ENCODE measurements at regions not wholly inside any gene's neighbourhood (a gene's known extent, or its start where the extent isn't known, plus 50 kb on each side); places are given as distances from the start of the nearest gene placed in this dataset.

DNA sequence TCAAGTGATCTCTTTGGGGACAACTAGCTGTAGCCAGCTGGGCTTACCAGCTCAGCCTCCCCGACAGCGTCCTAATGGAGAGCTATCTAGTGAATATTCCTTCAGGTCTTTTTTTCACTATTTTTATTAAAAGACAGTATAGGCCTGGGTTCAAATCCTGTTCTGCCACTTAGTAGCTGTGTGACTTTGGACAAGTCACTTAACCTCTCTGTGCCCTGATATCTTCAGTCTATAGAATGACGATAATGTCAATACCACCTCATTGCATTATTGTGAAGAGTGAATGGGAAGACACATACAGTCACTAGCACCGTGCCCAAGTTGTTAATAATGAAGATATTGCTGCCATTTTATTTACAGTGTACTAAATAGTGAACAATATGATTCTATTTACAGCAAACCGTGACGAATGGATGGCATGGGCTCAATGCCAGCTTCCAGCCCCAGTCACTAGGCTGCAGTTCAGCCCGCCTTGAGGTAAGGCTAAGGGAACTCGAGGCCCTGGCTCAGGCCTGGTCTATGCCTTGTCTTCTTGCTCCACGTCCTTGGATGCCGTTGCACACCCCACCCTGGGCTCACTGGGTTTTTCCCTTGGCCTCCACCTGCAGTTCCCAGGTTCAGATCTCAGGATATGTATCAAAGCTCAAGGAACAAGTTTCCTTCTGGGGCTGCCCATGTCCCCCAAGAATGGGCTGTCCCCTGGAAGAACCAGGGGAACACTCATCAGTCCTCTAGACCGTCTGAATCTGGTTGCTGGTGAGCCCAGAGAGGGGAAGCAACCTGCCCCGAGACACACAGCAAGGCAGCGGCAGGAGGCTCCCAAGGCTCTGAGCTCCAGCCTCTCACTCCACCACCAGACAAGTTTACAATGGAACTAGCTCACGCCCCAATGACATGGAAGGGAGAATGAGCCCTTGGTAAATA lies 95.4 kb upstream of the TNRC6C start:
- ATAC-seq (no peak), DNase-seq (peak in 1 of 10 donors; percentile 44)
- Mint-ChIP-seq H3K27me3 (peaks cover 0 to 5% (median 0%) of the 10 kb centered on the region in 5 donors), H3K4me1 (peaks cover 23 to 57% (median 28%) of the 10 kb centered on the region in 4 donors), H3K9me3 (peaks cover 0 to 5% (median 0%) of the 10 kb centered on the region in 9 donors), H3K36me3 (no peaks in the 10 kb centered on the region), H3K4me3 (peak overlapping the region in 1 of 10 donors; percentile 7), H3K27ac (peak overlapping the region in 6 of 10 donors; percentile 14 to 75 (median 50))
- POLR2A ChIA-PET = interaction anchor here (0.6 to 1.4 kb wide), 2 partner anchors 25 to 307 kb away, joined by 3 to 6 read pairs; no protein-coding TSS in a partner anchor

DNA sequence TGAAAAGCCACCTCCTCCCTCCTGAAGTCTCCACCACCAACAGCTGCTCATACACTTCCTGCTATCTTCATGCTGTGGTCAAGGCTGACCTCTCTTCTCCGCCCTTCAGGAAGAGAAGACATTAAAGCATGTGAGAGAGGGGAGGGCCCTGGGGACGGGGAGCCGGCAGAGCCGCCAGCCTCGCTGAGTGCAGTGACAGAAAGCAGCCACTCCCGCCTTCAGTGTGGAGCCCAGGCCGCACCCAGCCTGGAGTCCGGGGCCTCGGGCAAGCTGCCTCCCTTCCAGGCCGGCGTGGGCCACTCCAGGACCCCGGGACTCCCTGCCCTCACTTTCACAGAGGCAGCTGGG lies 94.7 kb upstream of the TNRC6C start:
- ATAC-seq (no peak), DNase-seq (peak in 1 of 10 donors; percentile 34)
- H3K4me3 Mint-ChIP-seq = peak overlapping the region in 1 of 10 donors; percentile 57
- H3K27me3 Mint-ChIP-seq = peaks cover 0 to 5% (median 0%) of the 10 kb centered on the region in 5 donors
- H3K9me3 Mint-ChIP-seq = no peaks in the 10 kb centered on the region
- H3K36me3 Mint-ChIP-seq = no peaks in the 10 kb centered on the region
- peak overlapping the region in 4 of 10 donors; percentile 41 to 64 (median 50) for H3K27ac Mint-ChIP-seq
- POLR2A ChIA-PET = interaction anchor here (0.6 to 1.4 kb wide), 2 partner anchors 24 to 307 kb away, joined by 3 to 6 read pairs; no protein-coding TSS in a partner anchor
- H3K4me1 Mint-ChIP-seq = peaks cover 18 to 59% (median 26%) of the 10 kb centered on the region in 4 donors

DNA sequence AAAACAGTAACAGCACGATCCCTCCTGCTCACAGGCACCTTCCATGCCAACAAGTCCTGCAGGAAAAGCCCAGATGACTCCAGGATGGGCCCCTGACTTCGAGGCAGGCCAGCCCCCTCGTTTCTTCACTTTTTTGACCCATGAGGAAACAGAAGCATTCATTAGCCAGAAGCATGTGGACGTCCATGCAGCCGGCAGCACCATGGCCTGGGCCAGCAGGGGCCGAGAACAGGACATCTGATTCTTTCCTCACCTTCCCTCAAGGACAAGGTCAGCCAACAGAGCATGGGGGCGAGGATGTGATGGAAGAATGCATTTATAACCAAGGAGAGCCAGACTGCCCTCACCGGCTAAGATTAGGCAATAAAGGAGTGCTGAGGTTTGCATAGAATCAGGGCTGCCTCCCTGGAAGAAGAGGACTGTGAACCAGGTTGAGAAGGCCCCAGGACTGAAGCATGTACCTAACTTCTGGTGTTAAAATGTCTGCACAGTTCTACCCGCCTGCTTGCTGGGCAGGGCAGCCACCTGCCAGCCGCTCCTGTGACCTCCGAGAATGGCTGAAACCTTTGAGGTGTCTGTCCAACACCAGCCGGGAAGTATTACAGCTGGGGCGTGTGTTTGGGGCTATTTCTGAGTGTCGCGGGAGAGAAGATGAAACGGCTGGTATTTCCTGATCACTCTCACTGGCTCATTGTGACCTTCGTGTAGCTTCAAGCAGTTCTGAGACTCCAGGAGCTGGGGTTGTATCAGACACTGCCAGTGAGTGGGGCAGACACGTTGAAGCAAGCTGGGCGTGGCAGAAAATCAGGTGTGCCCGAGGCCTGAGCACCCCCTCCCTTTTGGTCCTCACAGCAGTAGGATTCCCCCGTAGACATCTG lies 94.0 kb upstream of the TNRC6C start:
- peaks cover 0 to 5% (median 0%) of the 10 kb centered on the region in 5 donors for H3K27me3 Mint-ChIP-seq
- POLR2A ChIA-PET = interaction anchor here (0.7 kb wide), 1 partner anchor 225 kb away, joined by 3 read pairs; no protein-coding TSS in a partner anchor
- no peaks in the 10 kb centered on the region for H3K9me3 Mint-ChIP-seq
- peak overlapping the region in 2 of 10 donors; percentile 45 to 57 for H3K4me3 Mint-ChIP-seq
- peaks cover 24 to 65% (median 32%) of the 10 kb centered on the region in 4 donors for H3K4me1 Mint-ChIP-seq
- ATAC-seq = no peak
- H3K27ac Mint-ChIP-seq = peak overlapping the region in 5 of 10 donors; percentile 26 to 76 (median 40)
- H3K36me3 Mint-ChIP-seq = no peaks in the 10 kb centered on the region
- peak in 1 of 10 donors; percentile 53 for DNase-seq

DNA sequence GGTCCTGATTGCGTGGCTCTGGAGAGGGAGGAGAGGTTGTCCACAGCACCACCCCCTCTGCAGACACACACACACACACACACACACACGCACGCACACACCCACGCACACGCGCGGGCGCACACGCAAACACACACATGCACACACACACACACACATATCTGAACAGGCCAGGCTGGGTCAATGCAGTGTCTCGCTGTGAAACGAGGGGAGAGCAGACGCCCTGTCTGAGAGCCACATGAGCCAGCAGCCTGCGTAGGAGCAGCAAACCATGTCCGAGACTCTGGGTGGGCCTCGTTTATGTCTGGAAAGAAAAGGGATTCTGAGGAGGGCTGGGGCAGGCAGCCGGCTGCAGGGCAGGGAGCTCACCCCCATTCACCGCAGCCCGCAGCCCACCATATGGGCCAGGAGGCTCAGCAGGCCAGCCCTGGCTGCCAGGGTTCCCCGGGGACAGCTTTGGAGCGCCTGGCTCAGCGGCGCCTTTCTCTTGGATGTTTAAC lies 93.3 kb upstream of the TNRC6C start:
- POLR2A ChIA-PET = interaction anchor here (0.7 kb wide), 1 partner anchor 224 kb away, joined by 3 read pairs; no protein-coding TSS in a partner anchor
- ATAC-seq = no peak

DNA sequence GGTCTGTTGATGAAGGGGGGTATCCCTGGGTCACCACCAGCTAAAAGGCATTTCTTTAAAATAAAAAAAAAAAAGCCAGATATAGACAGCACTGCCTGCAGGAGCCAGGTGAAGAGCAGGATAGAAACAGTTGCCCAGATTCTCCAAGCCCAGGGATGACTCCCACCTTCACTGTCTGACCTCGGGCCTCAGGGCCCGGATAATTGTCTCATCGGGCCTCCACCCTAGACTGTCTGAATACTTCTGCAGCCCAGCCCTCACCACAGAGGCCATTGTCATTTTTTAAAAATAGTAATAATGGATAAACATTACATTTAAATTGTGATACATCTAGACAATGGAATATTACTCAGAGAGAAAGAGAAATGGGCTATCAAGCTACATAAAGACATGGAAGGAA lies 92.8 kb upstream of the TNRC6C start:
- no peak for ATAC-seq

More for the DNA sequence above, 93.3 kb upstream of the TNRC6C start:
- Mint-ChIP-seq H3K27me3 (peaks cover 0 to 5% (median 0%) of the 10 kb centered on the region in 5 donors), H3K9me3 (no peaks in the 10 kb centered on the region), H3K4me3 (no peak overlapping the region), H3K27ac (peak overlapping the region in 3 of 10 donors; percentile 40 to 56 (median 47)), H3K4me1 (peaks cover 27 to 72% (median 37%) of the 10 kb centered on the region in 4 donors), H3K36me3 (no peaks in the 10 kb centered on the region)
- peak in 1 of 10 donors; percentile 48 for DNase-seq

DNA sequence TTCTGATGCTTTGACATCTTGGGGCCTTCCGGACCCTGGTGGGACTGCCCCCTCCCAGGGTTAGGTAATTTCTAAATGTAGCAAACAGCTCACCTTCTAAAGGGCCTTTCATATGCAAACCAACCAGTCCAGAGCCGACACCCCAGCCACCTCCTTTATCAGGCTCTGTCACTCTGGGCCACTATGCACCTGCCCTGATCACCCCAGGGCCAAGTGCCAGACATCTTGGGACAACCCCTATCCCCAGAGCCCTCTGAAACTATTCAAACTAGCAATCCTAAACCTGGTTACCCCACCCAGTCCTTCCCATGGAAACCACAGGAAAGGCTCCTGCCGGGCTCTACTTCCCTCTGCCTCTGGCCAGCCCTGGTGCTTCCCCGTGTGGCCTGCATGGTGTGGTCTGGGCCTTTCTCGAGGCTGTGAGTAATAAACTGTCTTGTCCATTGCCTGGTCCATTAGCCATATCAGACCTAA lies 91.2 kb upstream of the TNRC6C start:
- Mint-ChIP-seq H3K27me3 (no peaks in the 10 kb centered on the region), H3K27ac (peak overlapping the region in 1 of 10 donors; percentile 24), H3K4me1 (peaks cover 33 to 82% (median 46%) of the 10 kb centered on the region in 4 donors), H3K36me3 (no peaks in the 10 kb centered on the region), H3K9me3 (no peaks in the 10 kb centered on the region), H3K4me3 (no peak overlapping the region)
- POLR2A ChIA-PET = interaction anchor here (1.2 to 3.8 kb wide), 2 partner anchors 14 to 90 kb away, joined by 3 to 17 read pairs; partner anchors contain the start of gene TNRC6C
- ATAC-seq = no peak
- peak in 1 of 10 donors; percentile 40 for DNase-seq

More for the DNA sequence above, 92.8 kb upstream of the TNRC6C start:
- H3K27ac Mint-ChIP-seq = no peak overlapping the region
- POLR2A ChIA-PET = no interaction called here
- no peak for DNase-seq
- H3K4me3 Mint-ChIP-seq = no peak overlapping the region
- peaks cover 27 to 74% (median 38%) of the 10 kb centered on the region in 4 donors for H3K4me1 Mint-ChIP-seq
- H3K27me3 Mint-ChIP-seq = peaks cover 0 to 5% (median 0%) of the 10 kb centered on the region in 5 donors
- H3K36me3 Mint-ChIP-seq = no peaks in the 10 kb centered on the region
- no peaks in the 10 kb centered on the region for H3K9me3 Mint-ChIP-seq

DNA sequence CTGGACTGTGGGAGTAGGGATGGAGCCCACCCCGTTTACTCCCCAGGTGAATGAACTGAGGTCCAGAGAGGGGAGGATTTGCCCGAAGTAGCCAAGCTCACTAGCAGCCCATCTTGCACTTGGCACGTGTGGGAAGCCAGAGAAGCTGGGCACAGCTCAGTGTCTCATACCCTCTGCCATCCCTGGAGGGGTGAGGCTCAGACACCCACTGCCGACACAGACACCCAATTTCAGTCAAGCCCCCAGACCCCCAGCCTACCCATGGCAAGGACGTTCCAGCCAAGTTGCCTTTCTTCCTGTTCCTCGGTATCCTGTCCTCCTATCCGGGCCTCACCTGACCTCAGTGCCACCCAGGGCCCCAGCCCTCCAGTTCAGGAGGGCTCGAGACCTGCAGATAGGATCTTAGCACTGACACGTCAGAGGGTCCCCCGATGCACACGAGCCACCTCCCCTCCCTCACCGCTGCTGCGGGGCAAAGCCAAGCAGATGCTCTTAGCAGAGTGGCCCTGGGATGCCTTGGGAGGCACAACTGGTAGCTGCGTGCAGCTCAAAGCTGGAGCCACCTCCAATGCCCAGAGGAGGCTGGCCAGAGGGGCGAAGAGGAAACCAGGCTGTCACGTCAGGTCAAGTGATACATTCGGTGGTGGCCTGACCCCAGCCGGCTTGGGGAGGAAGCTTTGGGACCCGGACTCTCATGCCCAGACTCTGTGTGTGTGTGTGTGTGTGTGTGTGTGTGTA lies 90.4 kb upstream of the TNRC6C start:
- H3K4me3 Mint-ChIP-seq = peak overlapping the region in 1 of 10 donors; percentile 22
- no peaks in the 10 kb centered on the region for H3K27me3 Mint-ChIP-seq
- peaks cover 37 to 83% (median 53%) of the 10 kb centered on the region in 4 donors for H3K4me1 Mint-ChIP-seq
- no peak for ATAC-seq
- peak overlapping the region in 1 of 10 donors; percentile 24 for H3K27ac Mint-ChIP-seq
- H3K9me3 Mint-ChIP-seq = no peaks in the 10 kb centered on the region
- H3K36me3 Mint-ChIP-seq = no peaks in the 10 kb centered on the region
- POLR2A ChIA-PET = interaction anchor here (1.2 to 3.8 kb wide), 4 partner anchors 10 to 89 kb away, joined by 3 to 17 read pairs (median 6); partner anchors contain the start of gene TNRC6C
- DNase-seq = peak in 1 of 10 donors; percentile 35

DNA sequence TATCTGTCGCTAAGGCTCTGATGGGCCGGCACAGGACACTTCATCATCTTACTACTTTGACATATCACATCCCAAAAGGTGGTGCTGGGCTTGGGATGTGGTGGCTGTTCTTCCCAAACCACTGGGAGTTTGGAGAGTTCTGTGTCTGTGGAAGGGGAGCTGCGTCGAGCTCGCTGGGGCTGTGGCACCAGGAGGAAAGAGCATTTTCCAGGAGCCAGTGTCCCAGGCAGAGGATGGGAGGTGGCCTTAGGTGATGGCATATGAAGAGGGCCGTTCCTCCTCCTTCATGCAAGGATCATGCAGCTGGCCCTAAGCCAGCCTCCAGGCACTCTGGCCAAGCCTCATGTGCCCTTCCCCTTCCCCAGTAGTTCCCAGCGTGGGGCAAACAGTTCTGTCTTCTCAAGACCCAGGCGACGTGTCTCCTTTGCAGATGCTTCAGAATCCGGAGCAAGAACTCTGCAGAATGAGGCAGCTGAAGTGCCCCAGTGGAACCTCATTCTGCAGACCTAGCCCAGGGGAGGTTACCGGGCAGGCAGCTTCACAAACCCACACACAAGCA lies 89.4 kb upstream of the TNRC6C start:
- POLR2A ChIA-PET = interaction anchor here (1.0 to 3.8 kb wide), 6 partner anchors 9 to 145 kb away, joined by 3 to 17 read pairs (median 6); partner anchors contain the start of gene TNRC6C
- Mint-ChIP-seq H3K36me3 (no peaks in the 10 kb centered on the region), H3K9me3 (no peaks in the 10 kb centered on the region), H3K4me3 (peak overlapping the region in 7 of 10 donors; percentile 20 to 82 (median 62)), H3K27ac (peak overlapping the region in 7 of 10 donors; percentile 1 to 73 (median 45)), H3K27me3 (no peaks in the 10 kb centered on the region), H3K4me1 (peaks cover 35 to 84% (median 57%) of the 10 kb centered on the region in 4 donors)
- ATAC-seq (no peak), DNase-seq (peak in 1 of 10 donors; percentile 55)

DNA sequence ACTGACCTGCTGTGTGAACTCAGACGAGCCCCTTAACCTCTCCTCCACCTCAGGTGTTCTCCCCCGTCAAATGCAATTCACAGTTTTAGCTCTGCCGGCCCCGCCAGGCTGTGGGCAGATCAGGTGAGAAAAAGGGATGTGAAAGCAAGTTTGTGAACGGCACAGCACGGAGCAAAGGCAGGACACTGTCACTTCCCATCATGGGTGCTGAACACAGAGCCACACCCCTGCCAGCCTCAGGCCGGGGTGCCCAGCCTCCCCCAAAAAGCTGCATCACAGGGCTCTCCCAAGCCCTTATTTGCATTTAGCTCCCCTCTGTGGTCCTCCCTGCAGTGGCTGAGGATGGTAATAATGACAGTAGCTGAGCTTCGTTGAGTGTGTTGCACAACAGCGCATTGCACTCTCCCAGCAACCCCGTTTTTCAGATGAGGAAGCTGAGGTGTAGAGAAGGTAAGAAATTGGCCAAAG lies 88.8 kb upstream of the TNRC6C start:
- Mint-ChIP-seq H3K4me1 (peaks cover 34 to 83% (median 57%) of the 10 kb centered on the region in 4 donors), H3K27ac (peak overlapping the region in 8 of 10 donors; percentile 1 to 73 (median 52)), H3K27me3 (no peaks in the 10 kb centered on the region), H3K9me3 (no peaks in the 10 kb centered on the region), H3K4me3 (peak overlapping the region in 9 of 10 donors; percentile 20 to 82 (median 54)), H3K36me3 (no peaks in the 10 kb centered on the region)
- POLR2A ChIA-PET = interaction anchor here (1.0 to 3.8 kb wide), 6 partner anchors 9 to 144 kb away, joined by 3 to 17 read pairs (median 6); partner anchors contain the start of gene TNRC6C
- ATAC-seq (peak; percentile 37 to 50), DNase-seq (peak in 2 of 10 donors; percentile 50 to 58)

DNA sequence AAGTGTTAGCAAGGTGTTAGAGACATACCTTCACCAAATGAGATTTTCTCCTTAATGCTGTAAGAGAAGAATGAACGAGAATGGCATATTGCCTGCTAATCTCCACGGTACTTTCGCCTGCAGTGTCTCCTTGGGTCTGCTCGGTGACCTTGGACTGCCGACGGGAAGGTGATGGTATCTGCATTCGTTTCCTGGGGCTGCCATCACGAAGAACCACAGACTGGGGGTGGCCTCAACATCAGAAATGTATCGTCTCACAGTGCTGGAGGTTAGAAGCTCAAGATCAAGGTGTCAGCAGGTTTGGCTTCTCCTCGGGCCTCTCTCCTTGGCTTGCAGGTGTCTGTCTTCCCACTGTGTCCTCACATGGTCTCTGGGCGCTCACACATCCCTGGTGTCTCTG lies 86.3 kb upstream of the TNRC6C start:
- Mint-ChIP-seq H3K36me3 (no peaks in the 10 kb centered on the region), H3K4me3 (peak overlapping the region in 9 of 10 donors; percentile 47 to 82 (median 64)), H3K27me3 (no peaks in the 10 kb centered on the region), H3K27ac (peak overlapping the region; percentile 76 to 94 (median 88)), H3K9me3 (peaks cover 0 to 5% (median 0%) of the 10 kb centered on the region in 9 donors), H3K4me1 (peaks cover 37 to 93% (median 75%) of the 10 kb centered on the region in 4 donors)
- POLR2A ChIA-PET = interaction anchor here (1.1 to 1.5 kb wide), 2 partner anchors 12 to 86 kb away, joined by 3 to 5 read pairs; partner anchors contain the start of gene TNRC6C
- DNase-seq (peak in 8 of 10 donors; percentile 44 to 67 (median 55)), ATAC-seq (peak; percentile 77 to 84)

All from naive thymus-derived CD8-positive, alpha-beta T cell (primary cell).